A549 (cell line): ENCODE measurements at regions not wholly inside any gene's neighbourhood (a gene's known extent, or its start where the extent isn't known, plus 50 kb on each side); places are given as distances from the start of the nearest gene placed in this dataset.
A peak's percentile ranks its signal among the peaks of the same experiment; 100 is the strongest.

Experiments used
- ATAC-seq, 2 experiments: fragments of 200-7000 bp in 1 of 2; fragments of >200 bp in 1 of 2; cut with Nextera tagmentation in 1 of 2; cut with Tn5 transposase in 1 of 2; 3 replicates each; pipeline versions ENCODE4 v1.8.0 to v1.9.1; 2018 to 2020; ENCODE audit warnings: mild to moderate bottlenecking in 1 of 2, moderate library complexity in 1 of 2
- CTCF ChIA-PET: fragments of 300-600 bp; sonication (Branson Sonifier 250); formaldehyde crosslinking; extraction: SDS; loops from one replicate; lab custom pipeline; 2021; ENCODE audit warnings: antibody characterized with exemption, inconsistent platforms; lab: Yijun Ruan, JAX
- POLR2A ChIA-PET: fragments of 350-600 bp; formaldehyde crosslinking; extraction: SDS; loops from one replicate; lab custom pipeline; 2021; ENCODE audit warnings: antibody characterized with exemption, inconsistent platforms; lab: Yijun Ruan, JAX
- DNase-seq, 2 experiments: peaks; one replicate each; pipeline versions ENCODE4 v3.0.0 to v3.0.0-alpha.2; 2011 to 2016; ENCODE audit warnings: low read depth in 1 of 2, low spot score in 1 of 2
- FAIRE-seq: peaks from 2 replicates; lab custom pipeline; 2011; peaks lifted over from hg19 to GRCh38; lab: Jason Lieb, UNC
- H3K27ac ChIP-seq, 2 experiments: fragments of >200 bp; sonication (Bioruptor Twin); formaldehyde crosslinking; 3 replicates each; pipeline ENCODE4 v1.5.1; 2016 to 2017
- H3K4me1 ChIP-seq: fragments of >200 bp; sonication (Bioruptor Twin); formaldehyde crosslinking; 3 replicates; pipeline ENCODE4 v1.6.1; 2016
- H3K4me2 ChIP-seq: fragments of >200 bp; sonication (Bioruptor Twin); formaldehyde crosslinking; 3 replicates; pipeline ENCODE4 v1.6.1; 2016
- H3K4me3 ChIP-seq: fragments of >200 bp; sonication (Bioruptor Twin); formaldehyde crosslinking; 3 replicates; pipeline ENCODE4 v1.5.1; 2016
- H3K9me3 ChIP-seq: fragments of >200 bp; sonication (Bioruptor Twin); formaldehyde crosslinking; 3 replicates; pipeline ENCODE4 v1.6.1; 2016
- BCL3 ChIP-seq: fragments of >200 bp; sonication (Bioruptor Twin); formaldehyde crosslinking; IDR thresholded peaks from 3 replicates; pipeline ENCODE4 v1.6.1; 2016
- CBX2 ChIP-seq: fragments of 200-600 bp; sonication (generic); IDR thresholded peaks from 2 replicates; pipeline ENCODE4 v1.6.1; 2016; ENCODE audit warnings: low read depth, mild to moderate bottlenecking, borderline replicate concordance
- CBX8 ChIP-seq: fragments of 200-600 bp; sonication (generic); IDR thresholded peaks from 2 replicates; pipeline ENCODE4 v1.6.1; 2016
- EHMT2 ChIP-seq: fragments of 200-600 bp; sonication (generic); IDR thresholded peaks from 2 replicates; pipeline ENCODE4 v1.6.1; 2016; ENCODE audit warnings: antibody characterized with exemption, low read depth, mild to moderate bottlenecking, moderate library complexity
- ESRRA ChIP-seq: fragments of 150-350 bp; IDR thresholded peaks from 2 replicates; pipeline ENCODE4 v1.6.1; 2014; ENCODE audit warnings: mild to moderate bottlenecking, low read length, borderline replicate concordance
- FOSB ChIP-seq: fragments of 250-450 bp; sonication (Bioruptor Pico); IDR thresholded peaks from 2 replicates; pipeline ENCODE4 v1.5.0; 2020; ENCODE audit warnings: mild to moderate bottlenecking, moderate library complexity
- HEYL ChIP-seq: fragments of 250-450 bp; sonication (Bioruptor Pico); IDR thresholded peaks from 2 replicates; pipeline ENCODE4 v1.8.0; 2021; ENCODE audit warnings: mild to moderate bottlenecking, moderate library complexity
- HMGXB4 ChIP-seq: fragments of 250-450 bp; sonication (Bioruptor Pico); IDR thresholded peaks from 2 replicates; pipeline ENCODE4 v1.5.0; 2021; ENCODE audit warnings: mild to moderate bottlenecking, moderate library complexity, borderline replicate concordance
- HOXB5 ChIP-seq: fragments of 250-450 bp; sonication (Bioruptor Pico); IDR thresholded peaks from 2 replicates; pipeline ENCODE4 v1.5.0; 2020; ENCODE audit warnings: mild to moderate bottlenecking, moderate library complexity
- KDM1A ChIP-seq: fragments of 200-600 bp; sonication (generic); IDR thresholded peaks from 2 replicates; pipeline ENCODE4 v1.6.1; 2016; ENCODE audit warnings: low read depth, mild to moderate bottlenecking
- MAFK ChIP-seq: fragments of 450-650 bp; IDR thresholded peaks from 2 replicates; pipeline ENCODE4 v1.6.1; 2014; ENCODE audit not compliant: partially characterized antibody
- NFE2L2 ChIP-seq: fragments of 150-350 bp; conservative IDR thresholded peaks from 2 replicates; pipeline ENCODE4 v1.6.1; 2014; ENCODE audit warnings: low read length
- NPAS2 ChIP-seq: fragments of 250-450 bp; sonication (Bioruptor Pico); IDR thresholded peaks from 2 replicates; pipeline ENCODE4 v1.8.0; 2022; ENCODE audit warnings: mild to moderate bottlenecking, moderate library complexity, borderline replicate concordance
- PBX3 ChIP-seq: IDR thresholded peaks from 2 replicates; pipeline ENCODE4 v1.6.1; 2012
- PHF8 ChIP-seq: fragments of 200-600 bp; sonication (generic); IDR thresholded peaks from 2 replicates; pipeline ENCODE4 v1.6.1; 2016; ENCODE audit warnings: low read depth, mild to moderate bottlenecking, antibody characterized with exemption, moderate library complexity, borderline replicate concordance
- RCOR1 ChIP-seq: fragments of 150-350 bp; IDR thresholded peaks from 2 replicates; pipeline ENCODE4 v1.6.1; 2014; ENCODE audit warnings: antibody characterized with exemption, low read length, low read depth
- RNF2 ChIP-seq: fragments of 200-600 bp; sonication (generic); IDR thresholded peaks from 2 replicates; pipeline ENCODE4 v1.6.1; 2016; ENCODE audit warnings: low read depth, mild to moderate bottlenecking, antibody characterized with exemption, moderate library complexity, borderline replicate concordance
- TFCP2L1 ChIP-seq: fragments of 250-450 bp; sonication (Bioruptor Pico); IDR thresholded peaks from 2 replicates; pipeline ENCODE4 v1.5.0; 2021; ENCODE audit warnings: mild to moderate bottlenecking
- TP53 ChIP-seq: fragments of 250-450 bp; sonication (Bioruptor Pico); IDR thresholded peaks from 2 replicates; pipeline ENCODE4 v1.5.0; 2021; ENCODE audit warnings: mild to moderate bottlenecking, moderate library complexity
- ZFP36 ChIP-seq: fragments of 450-650 bp; IDR thresholded peaks from 2 replicates; pipeline ENCODE4 v1.6.1; 2014; ENCODE audit warnings: borderline replicate concordance; ENCODE audit not compliant: partially characterized antibody
- ZNF302 ChIP-seq: fragments of 250-450 bp; sonication (Bioruptor Pico); IDR thresholded peaks from 2 replicates; pipeline ENCODE4 v1.9.0; 2021; ENCODE audit warnings: inconsistent platforms, mild to moderate bottlenecking, moderate library complexity
- ZSCAN20 ChIP-seq: fragments of 250-450 bp; sonication (Bioruptor Pico); IDR thresholded peaks from 2 replicates; pipeline ENCODE4 v1.8.0; 2022; ENCODE audit warnings: mild to moderate bottlenecking, moderate library complexity
- WGBS: methylation state at CpG from one replicate; pipeline ENCODE4 v1.1.6; 2017; ENCODE audit errors: missing lambda C conversion rate; 5-methylcytosine and 5-hydroxymethylcytosine counted together
- TF ChIP-seq, protein P1 (sequence below): fragments of 150-350 bp; IDR thresholded peaks from 2 replicates; pipeline ENCODE4 v1.6.1; 2014; ENCODE audit warnings: low read depth, mild to moderate bottlenecking, low read length
- TF ChIP-seq, protein P2 (sequence below): IDR thresholded peaks from 2 replicates; pipeline ENCODE4 v1.6.1; 2012; ENCODE audit warnings: low read depth, borderline replicate concordance
- TF ChIP-seq, protein P3 (sequence below): fragments of 250-450 bp; sonication (Bioruptor Pico); IDR thresholded peaks from 2 replicates; pipeline ENCODE4 v1.5.0; 2020; ENCODE audit warnings: low read depth, mild to moderate bottlenecking, moderate library complexity

- ChIA-PET POLR2A (no interaction called here), CTCF (no interaction called here)
- ATAC-seq (no peak), FAIRE-seq (no peak), DNase-seq (peak in 1 of 2 experiments; percentile 21)
- Histone ChIP-seq H3K9me3 (peaks cover 4% of the 10 kb centered on the region; the same call in 1 of the 3 replicates), H3K4me2 (peak overlapping the region; percentile 17; the same call in 1 of the 3 replicates), H3K4me3 (no peak overlapping the region), H3K27ac (no peak overlapping the region; a peak in 1 of 6 replicates)
- 34% methylated on average over 5 of the region's 5 CpGs for WGBS
- TF ChIP-seq HMGXB4 (CRISPR knock-in tag) (no peak), HEYL (no peak), ZSCAN20 (CRISPR knock-in tag) (no peak), RNF2 (no peak), PBX3 (no peak), FOSB (no peak), HOXB5 (CRISPR knock-in tag) (no peak), ZNF302 (CRISPR knock-in tag) (no peak), TFCP2L1 (CRISPR knock-in tag) (no peak), TP53 (CRISPR knock-in tag) (no peak), ESRRA (no peak), CBX2 (no peak), NPAS2 (CRISPR knock-in tag) (no peak), NFE2L2 (no peak)
- TF ChIP-seq, protein P1, sequence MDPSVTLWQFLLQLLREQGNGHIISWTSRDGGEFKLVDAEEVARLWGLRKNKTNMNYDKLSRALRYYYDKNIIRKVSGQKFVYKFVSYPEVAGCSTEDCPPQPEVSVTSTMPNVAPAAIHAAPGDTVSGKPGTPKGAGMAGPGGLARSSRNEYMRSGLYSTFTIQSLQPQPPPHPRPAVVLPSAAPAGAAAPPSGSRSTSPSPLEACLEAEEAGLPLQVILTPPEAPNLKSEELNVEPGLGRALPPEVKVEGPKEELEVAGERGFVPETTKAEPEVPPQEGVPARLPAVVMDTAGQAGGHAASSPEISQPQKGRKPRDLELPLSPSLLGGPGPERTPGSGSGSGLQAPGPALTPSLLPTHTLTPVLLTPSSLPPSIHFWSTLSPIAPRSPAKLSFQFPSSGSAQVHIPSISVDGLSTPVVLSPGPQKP, result no peak
- TF ChIP-seq, all 56 proteins: peak for 0
- peaks cover 6% of the 10 kb centered on the region; the same call in 1 of the 3 replicates for H3K4me1 ChIP-seq
Measured at GRCh38 chr6:14354919-14355572, 237.5 kb downstream of the CD83 start.

GRCh38 chr6:14359438-14359837, 241.9 kb downstream of the CD83 start:
- WGBS, result 85% methylated on average over 5 of the region's 5 CpGs
- CTCF ChIA-PET, result no interaction called here
- no peak for TF ChIP-seq ZFP36
- no peak for TF ChIP-seq EHMT2
- TF ChIP-seq HEYL, result no peak
- TF ChIP-seq, protein P2, sequence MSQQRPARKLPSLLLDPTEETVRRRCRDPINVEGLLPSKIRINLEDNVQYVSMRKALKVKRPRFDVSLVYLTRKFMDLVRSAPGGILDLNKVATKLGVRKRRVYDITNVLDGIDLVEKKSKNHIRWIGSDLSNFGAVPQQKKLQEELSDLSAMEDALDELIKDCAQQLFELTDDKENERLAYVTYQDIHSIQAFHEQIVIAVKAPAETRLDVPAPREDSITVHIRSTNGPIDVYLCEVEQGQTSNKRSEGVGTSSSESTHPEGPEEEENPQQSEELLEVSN, result no peak
- no peak for TF ChIP-seq PHF8
- no peak for TF ChIP-seq HOXB5 (CRISPR knock-in tag)
- TF ChIP-seq RCOR1, result no peak
- TF ChIP-seq CBX8, result no peak
- TF ChIP-seq PBX3, result no peak
- no peak for TF ChIP-seq TP53 (CRISPR knock-in tag)
- TF ChIP-seq KDM1A, result no peak
- TF ChIP-seq, protein P3, sequence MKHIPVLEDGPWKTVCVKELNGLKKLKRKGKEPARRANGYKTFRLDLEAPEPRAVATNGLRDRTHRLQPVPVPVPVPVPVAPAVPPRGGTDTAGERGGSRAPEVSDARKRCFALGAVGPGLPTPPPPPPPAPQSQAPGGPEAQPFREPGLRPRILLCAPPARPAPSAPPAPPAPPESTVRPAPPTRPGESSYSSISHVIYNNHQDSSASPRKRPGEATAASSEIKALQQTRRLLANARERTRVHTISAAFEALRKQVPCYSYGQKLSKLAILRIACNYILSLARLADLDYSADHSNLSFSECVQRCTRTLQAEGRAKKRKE (CRISPR knock-in tag), result no peak
- no peak for TF ChIP-seq BCL3
- TF ChIP-seq ESRRA, result no peak
- TF ChIP-seq MAFK, result no peak
- TF ChIP-seq CBX2, result no peak
- Histone ChIP-seq H3K9me3 (no peaks in the 10 kb centered on the region), H3K4me1 (peaks cover 6% of the 10 kb centered on the region; the same call in 1 of the 3 replicates), H3K27ac (no peak overlapping the region), H3K4me2 (no peak overlapping the region), H3K4me3 (no peak overlapping the region)
- no peak for FAIRE-seq
- POLR2A ChIA-PET, result no interaction called here
- no peak for DNase-seq
- no peak for ATAC-seq
